ENCODE measurements at regions not wholly inside any gene's neighbourhood (a gene's known extent, or its start where the extent isn't known, plus 50 kb on each side); places are given as distances from the start of the nearest gene placed in this dataset.
"Not testable (repeated sequence)": the region's sequence is repeated elsewhere in the genome, so short reads cannot be mapped to it uniquely, and the experiment has no call there.

- no peak for DNase-seq (ENCODE audit: low read depth)
Measured at GRCh38 chr11:87639753-87640364, 535.4 kb downstream of the RAB38 start.

DNA sequence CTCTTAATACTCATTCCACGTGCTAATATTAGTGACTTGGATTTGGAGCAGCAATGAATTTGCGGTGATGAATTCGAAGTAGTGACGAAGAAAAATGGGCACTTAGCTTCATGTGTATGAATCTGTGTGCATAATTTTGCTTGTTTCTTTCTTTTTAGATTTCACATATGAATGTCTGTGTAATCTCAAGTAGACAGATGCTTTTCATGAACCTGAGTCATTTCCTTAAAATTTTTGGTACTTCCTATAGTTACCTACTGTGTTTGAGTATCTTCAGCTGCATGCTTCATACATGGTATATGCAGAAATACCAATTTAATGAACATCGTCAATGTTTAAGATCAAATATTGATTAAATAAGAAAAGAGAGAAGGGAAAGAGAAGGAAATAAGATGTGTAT, 540.2 kb downstream of the RAB38 start:
- no peak for DNase-seq (ENCODE audit: low read depth)

- DNase-seq (ENCODE audit: low read depth) = no peak
Measured at GRCh38 chr11:87634331-87634730, 540.9 kb downstream of the RAB38 start.

DNA sequence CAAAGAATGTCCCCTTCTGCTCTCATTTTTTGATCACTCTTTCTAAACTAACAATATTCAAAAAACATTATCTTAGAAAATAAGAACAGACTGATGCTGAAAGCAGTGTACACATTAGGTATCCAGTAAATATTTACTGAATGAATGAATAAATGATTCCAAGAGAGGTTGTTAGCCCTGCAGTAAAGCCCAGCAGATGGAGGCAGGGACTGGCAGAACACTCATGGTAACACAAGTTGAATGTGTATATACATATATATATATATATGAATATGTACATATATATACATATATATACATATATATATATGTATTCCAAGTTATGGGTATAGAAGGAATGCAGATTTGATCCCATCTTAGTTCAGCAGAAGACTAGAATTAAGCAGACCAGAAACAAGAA, 546.3 kb downstream of the RAB38 start:
- no peak for DNase-seq (ENCODE audit: low read depth)

- no peak for DNase-seq (ENCODE audit: low read depth)
Measured at GRCh38 chr11:87628026-87628580, 547.1 kb downstream of the RAB38 start.

DNA sequence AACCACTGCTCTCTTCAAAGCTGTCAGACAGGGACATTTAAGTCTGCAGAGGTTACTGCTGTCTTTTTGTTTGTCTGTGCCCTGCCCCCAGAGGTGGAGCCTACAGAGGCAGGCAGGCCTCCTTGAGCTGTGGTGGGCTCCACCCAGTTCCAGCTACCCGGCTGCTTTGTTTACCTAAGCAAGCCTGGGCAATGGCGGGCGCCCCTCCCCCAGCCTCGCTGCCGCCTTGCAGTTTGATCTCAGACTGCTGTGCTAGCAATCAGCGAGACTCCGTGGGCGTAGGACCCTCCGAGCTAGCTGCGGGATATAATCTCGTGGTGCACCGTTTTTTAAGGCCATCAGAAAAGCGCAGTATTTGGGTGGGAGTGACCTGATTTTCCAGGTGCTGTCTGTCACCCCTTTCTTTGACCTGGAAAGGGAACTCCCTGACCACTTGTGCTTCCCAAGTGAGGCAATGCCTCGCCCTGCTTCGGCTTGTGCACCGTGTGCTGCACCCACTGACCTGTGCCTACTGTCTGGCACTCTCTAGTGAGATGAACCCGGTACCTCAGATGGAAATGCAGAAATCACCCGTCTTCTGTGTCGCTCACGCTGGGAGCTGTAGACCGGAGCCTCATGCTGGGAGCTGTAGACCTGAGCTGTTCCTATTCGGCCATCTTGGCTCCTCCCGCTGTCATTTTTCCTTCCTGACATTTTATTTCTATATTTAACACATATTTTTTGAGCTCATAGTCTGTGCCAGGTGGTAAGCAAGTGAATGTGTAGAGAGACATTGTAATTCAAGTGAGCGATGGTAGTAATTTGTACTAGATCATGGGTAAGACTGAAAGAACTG, 551.5 kb downstream of the RAB38 start:
- DNase-seq (ENCODE audit: low read depth) = not testable (repeated sequence)

DNA sequence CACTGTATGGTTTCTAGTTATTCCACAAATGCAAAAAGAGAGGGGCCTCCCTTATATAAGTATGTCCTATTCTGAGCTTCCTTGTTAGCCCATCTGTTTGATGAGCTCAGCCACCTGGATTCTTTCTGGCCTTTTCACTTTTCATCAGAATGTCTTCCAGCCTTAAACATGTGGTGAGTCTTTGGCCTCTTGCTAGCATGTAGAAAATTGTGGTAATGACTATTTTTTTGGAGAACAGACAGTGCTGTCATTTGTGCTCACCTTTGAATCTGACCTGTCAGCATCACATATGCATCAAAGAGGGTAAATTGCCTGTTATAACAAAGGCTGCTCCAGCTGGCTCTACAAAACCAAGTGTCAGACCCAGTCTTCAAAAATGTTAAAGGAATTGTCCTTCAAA, 558.7 kb downstream of the RAB38 start:
- no peak for DNase-seq (ENCODE audit: low read depth)

GRCh38 chr11:87604350-87604749, 566.6 kb downstream of the TMEM135 start:
- DNase-seq (ENCODE audit: low read depth) = no peak

DNA sequence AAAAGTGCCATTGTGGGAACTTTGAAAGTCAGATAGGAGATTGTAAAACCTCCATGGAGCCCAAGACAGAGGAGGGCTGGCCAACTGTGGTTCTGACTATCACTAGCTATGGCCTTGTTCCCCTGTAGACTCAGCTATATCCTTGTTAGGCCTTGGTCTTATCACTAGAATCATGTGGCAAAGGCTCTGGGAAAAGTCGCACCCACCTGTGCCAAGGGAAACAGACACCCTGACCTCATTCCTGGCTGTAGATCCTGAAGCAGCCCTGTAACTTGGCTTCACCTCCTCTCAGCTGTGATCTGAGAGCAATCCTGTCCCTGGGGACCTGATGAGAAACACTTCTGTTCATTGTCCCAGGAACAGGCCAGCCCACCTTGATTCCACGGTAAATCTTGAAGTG, 566.2 kb downstream of the TMEM135 start:
- no peak for DNase-seq (ENCODE audit: low read depth)

- DNase-seq (ENCODE audit: low read depth) = no peak
Measured at GRCh38 chr11:87602776-87603175, 565.0 kb downstream of the TMEM135 start.

- no peak for DNase-seq (ENCODE audit: low read depth)
Measured at GRCh38 chr11:87600938-87601337, 563.2 kb downstream of the TMEM135 start.

DNA sequence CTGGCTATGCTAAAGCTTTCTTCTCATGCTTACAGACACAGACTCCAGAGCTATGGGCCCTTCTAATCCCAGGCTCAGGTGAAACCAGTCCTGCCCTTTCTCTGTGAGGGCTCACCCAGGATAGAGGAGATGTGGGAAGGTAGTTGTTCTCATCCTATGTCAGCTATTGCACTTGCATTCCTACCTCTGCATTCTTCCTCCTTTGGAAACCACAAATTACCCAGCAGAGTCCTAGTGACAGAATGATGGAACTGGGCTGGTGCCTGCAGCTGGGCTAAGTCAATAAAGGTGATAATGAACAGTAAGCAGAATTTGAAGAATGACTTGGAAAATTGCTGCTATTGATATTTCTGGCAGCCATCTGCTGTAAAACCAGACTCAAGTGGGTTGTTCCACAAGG, 560.0 kb downstream of the TMEM135 start:
- DNase-seq (ENCODE audit: low read depth) = no peak

- no peak for DNase-seq (ENCODE audit: low read depth)
Measured at GRCh38 chr11:87596176-87596575, 558.4 kb downstream of the TMEM135 start.

- no peak for DNase-seq (ENCODE audit: low read depth)
Measured at GRCh38 chr11:87589082-87589481, 551.3 kb downstream of the TMEM135 start.

- DNase-seq (ENCODE audit: low read depth) = not testable (repeated sequence)
Measured at GRCh38 chr11:87585613-87586012, 547.9 kb downstream of the TMEM135 start.

DNA sequence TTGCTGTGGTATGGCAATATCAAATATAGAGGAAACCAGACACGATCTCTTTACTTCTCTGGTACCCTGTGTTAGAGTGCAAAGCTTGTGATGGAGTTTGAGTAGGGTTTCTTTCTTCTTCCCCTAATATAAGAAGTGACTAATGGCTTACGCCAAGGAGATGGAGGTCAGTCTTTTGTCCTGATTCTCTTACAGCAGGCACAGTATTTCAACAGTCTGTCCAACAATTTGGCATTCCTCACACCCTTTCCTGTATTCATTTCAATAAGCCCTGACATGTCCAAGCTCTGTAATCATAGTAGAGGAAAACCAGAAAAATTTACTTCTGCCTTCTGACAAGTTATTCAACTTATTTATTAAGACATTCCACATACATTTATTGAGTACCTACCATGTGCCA, 546.2 kb downstream of the TMEM135 start:
- DNase-seq (ENCODE audit: low read depth) = no peak

DNA sequence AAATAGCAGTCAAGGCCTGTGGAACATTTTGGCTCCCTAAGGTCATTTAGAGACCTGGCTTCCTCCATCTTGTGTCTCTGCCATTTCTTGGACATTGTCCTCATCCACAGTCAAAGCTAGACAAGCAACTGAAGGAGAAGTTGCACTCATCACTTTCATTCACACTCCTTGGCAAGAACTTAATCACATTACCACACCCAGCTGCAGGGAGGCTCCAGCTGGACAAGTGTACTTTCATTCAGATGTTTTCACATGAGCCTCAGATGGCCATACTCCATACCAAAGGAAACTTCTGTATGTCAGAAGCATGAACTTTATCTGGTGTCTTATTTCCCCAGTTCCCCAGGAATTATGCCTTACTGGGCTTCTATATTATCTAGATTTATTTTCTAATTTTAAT, 537.4 kb downstream of the TMEM135 start:
- no peak for DNase-seq (ENCODE audit: low read depth)

DNA sequence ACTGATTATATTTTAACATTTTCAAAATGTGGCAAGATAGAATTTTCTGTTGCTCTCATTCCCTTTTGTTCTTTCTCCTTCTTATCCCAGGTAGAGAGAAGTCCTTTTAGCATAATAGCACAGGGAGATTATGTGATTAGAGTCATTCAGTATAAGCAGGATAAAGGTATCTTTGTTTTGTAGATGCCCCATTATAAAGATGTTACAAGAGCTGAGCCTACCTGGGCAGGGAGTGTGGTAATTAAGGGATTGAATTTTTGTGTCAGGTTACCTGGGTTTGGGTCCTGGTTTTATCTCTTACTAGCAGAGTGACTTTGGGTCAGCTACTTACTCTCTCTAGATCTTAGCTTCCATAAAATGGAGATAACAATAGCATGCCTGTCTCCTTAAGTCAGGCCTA, 536.5 kb downstream of the TMEM135 start:
- no peak for DNase-seq (ENCODE audit: low read depth)

DNA sequence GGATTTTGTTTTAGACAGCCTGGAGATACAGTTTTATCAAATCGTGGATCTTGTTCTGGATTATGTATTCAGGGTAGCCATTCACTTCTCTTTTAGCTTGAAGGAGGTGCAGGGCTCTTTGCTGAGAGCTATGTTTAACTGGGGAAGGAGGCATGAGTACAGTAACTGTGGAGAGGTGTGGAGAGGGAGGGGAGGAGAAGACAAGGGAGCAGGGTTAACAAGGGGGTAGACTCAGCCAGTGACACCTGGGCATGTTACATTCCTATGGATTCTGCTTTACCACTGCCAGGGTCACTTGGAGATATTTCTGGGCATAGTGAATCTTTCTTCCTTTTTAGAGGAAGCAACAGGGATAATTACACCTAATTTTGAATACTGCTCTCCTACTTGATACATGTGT, 536.0 kb downstream of the TMEM135 start:
- DNase-seq (ENCODE audit: low read depth) = no peak

DNA sequence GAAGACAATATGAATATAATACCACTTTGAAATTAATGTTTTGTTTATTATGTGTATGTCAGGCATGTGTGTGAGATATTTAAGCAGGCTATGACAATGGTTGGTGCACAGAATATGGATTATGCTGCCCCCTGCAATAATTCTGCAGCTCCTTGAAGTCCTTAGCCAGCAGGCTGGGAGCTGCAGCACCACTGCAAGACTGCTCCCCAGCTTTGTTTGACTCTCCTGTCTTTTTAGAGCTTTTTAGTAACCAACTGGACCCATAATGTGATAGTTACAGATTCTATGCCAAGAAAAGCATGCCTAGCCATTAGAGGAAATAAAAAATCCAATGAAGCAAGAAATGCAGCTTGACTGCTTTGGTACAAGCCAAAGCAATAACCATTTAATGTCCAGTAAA, 535.1 kb downstream of the TMEM135 start:
- DNase-seq (ENCODE audit: low read depth) = no peak

DNA sequence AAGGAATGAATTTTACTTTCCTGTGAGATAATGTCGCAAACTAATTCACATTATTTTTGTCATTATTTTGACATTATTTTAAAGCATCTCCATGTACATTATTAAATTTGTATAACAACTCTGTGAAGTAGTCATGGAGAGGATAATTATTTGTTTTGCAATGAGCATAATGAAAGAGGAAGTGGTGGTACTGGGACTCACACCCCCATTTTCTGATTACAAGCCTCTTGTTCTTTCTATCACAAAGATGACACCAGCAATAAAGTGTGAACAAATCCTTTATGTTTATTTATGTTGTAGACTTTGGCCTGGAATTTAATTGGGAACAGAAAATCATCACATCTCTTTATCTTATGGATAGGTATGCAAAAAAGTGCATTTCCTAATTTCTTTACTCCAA, 522.6 kb downstream of the TMEM135 start:
- DNase-seq (ENCODE audit: low read depth) = no peak

- not testable (repeated sequence) for DNase-seq (ENCODE audit: low read depth)
Measured at GRCh38 chr11:87559852-87560251, 522.1 kb downstream of the TMEM135 start.

DNA sequence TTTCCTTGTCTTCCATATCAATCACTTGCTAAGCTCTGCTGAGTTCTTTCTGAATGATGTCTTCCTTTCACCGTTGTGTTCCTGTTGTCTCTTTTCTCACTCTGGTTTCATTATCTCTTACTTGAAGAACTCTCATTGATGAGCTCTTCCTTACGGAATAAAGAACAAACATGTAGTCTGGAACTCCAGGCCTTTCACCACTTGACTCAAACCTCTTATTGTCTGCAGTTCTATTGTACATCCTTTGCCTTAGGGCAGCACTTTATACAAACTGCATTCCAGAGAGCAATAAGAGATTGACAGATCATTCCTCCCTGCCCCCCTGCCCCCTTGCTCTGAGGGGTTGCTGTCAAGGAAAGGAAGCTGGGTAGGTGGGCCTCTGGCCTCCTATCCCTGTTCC, 517.4 kb downstream of the TMEM135 start:
- DNase-seq (ENCODE audit: low read depth) = no peak

Data from T follicular helper cell (primary cell).